ENCODE measurements at regions not wholly inside any gene's neighbourhood (a gene's known extent, or its start where the extent isn't known, plus 50 kb on each side); places are given as distances from the start of the nearest gene placed in this dataset.

GRCh38 chr10:4217187-4217586 is 432.2 kb upstream of the KLF6 start:
- no peak for TF ChIP-seq RAD21 (IDR thresholded peaks at IDR 0.05; ENCODE audit: low read depth)
- TF ChIP-seq EGR1 (IDR thresholded peaks at IDR 0.05) = no peak
- TF ChIP-seq EP300 (IDR thresholded peaks at IDR 0.05; ENCODE audit: borderline replicate concordance) = no peak
- TF ChIP-seq FOXM1 (IDR thresholded peaks at IDR 0.05; ENCODE audit: borderline replicate concordance, low read depth) = no peak
- TF ChIP-seq REST (IDR thresholded peaks at IDR 0.05; ENCODE audit: low read depth) = no peak
- TF ChIP-seq TAF1 (IDR thresholded peaks at IDR 0.05; ENCODE audit: low read depth) = no peak
- TF ChIP-seq USF1 (IDR thresholded peaks at IDR 0.05) = no peak

All from Ishikawa (cell line).